Uterus (tissue), 2 donors: ENCODE measurements at regions not wholly inside any gene's neighbourhood (a gene's known extent, or its start where the extent isn't known, plus 50 kb on each side); places are given as distances from the start of the nearest gene placed in this dataset.

Experiments used
- POLR2A ChIP-seq, 2 donors: fragments of 450-650 bp; IDR thresholded peaks; one replicate each; pipeline ENCODE4 v1.6.1; 2016; ENCODE audit warnings: antibody characterized with exemption in 2 of 2, mild to moderate bottlenecking in 1 of 2, moderate library complexity in 1 of 2
- TF ChIP-seq, protein P1 (sequence below), 4 experiments: fragments of 200-600 bp in 2 of 4; fragments of 450-650 bp in 2 of 4; sonication (generic) in 2 of 4; IDR thresholded peaks; one replicate each; pipeline ENCODE4 v1.5.1; 2016 to 2019; ENCODE audit warnings: antibody characterized with exemption in 4 of 4, mild to moderate bottlenecking in 2 of 4, moderate library complexity in 1 of 4

- TF ChIP-seq, protein P1, sequence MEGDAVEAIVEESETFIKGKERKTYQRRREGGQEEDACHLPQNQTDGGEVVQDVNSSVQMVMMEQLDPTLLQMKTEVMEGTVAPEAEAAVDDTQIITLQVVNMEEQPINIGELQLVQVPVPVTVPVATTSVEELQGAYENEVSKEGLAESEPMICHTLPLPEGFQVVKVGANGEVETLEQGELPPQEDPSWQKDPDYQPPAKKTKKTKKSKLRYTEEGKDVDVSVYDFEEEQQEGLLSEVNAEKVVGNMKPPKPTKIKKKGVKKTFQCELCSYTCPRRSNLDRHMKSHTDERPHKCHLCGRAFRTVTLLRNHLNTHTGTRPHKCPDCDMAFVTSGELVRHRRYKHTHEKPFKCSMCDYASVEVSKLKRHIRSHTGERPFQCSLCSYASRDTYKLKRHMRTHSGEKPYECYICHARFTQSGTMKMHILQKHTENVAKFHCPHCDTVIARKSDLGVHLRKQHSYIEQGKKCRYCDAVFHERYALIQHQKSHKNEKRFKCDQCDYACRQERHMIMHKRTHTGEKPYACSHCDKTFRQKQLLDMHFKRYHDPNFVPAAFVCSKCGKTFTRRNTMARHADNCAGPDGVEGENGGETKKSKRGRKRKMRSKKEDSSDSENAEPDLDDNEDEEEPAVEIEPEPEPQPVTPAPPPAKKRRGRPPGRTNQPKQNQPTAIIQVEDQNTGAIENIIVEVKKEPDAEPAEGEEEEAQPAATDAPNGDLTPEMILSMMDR (IDR thresholded peaks at IDR 0.05): no peak
- TF ChIP-seq POLR2A (IDR thresholded peaks at IDR 0.05): no peak
Observed at GRCh38 chr7:53413021-53413420, 377.6 kb downstream of the POM121L12 start.
